HUDEP-2 (cell line): ENCODE measurements at regions not wholly inside any gene's neighbourhood (a gene's known extent, or its start where the extent isn't known, plus 50 kb on each side); places are given as distances from the start of the nearest gene placed in this dataset.

Source experiments
- DNase-seq, 76 experiments: peaks; one replicate each; lab custom pipeline; 2025; ENCODE audit not compliant: unreplicated experiment in 76 of 76; lab: John Stamatoyannopoulos, UW

- DNase-seq = no peak
Measured at GRCh38 chr6:22621701-22622100, 52.3 kb downstream of the HDGFL1 start.

- DNase-seq = no peak
Measured at GRCh38 chr6:22622351-22622750, 53.0 kb downstream of the HDGFL1 start.

- no peak for DNase-seq
Measured at GRCh38 chr6:22622813-22623212, 53.4 kb downstream of the HDGFL1 start.

- no peak for DNase-seq
Measured at GRCh38 chr6:22627644-22628043, 58.3 kb downstream of the HDGFL1 start.

GRCh38 chr6:22631091-22631490, 61.7 kb downstream of the HDGFL1 start:
- DNase-seq = no peak

- no peak for DNase-seq
Measured at GRCh38 chr6:22632581-22633145, 63.3 kb downstream of the HDGFL1 start.

- no peak for DNase-seq
Measured at GRCh38 chr6:22636452-22636851, 67.1 kb downstream of the HDGFL1 start.

- DNase-seq = no peak
Measured at GRCh38 chr6:22637782-22638181, 68.4 kb downstream of the HDGFL1 start.

GRCh38 chr6:22638320-22638719, 69.0 kb downstream of the HDGFL1 start:
- no peak for DNase-seq

GRCh38 chr6:22642254-22642653, 72.9 kb downstream of the HDGFL1 start:
- no peak for DNase-seq

- DNase-seq = no peak
Measured at GRCh38 chr6:22643780-22644179, 74.4 kb downstream of the HDGFL1 start.

GRCh38 chr6:22647719-22648118, 78.4 kb downstream of the HDGFL1 start:
- DNase-seq = no peak

GRCh38 chr6:22651731-22652130, 82.4 kb downstream of the HDGFL1 start:
- no peak for DNase-seq

- no peak for DNase-seq
Measured at GRCh38 chr6:22653980-22654610, 84.7 kb downstream of the HDGFL1 start.

- no peak for DNase-seq
Measured at GRCh38 chr6:22656706-22657351, 87.5 kb downstream of the HDGFL1 start.

- no peak for DNase-seq
Measured at GRCh38 chr6:22657352-22657980, 88.1 kb downstream of the HDGFL1 start.

GRCh38 chr6:22658183-22658582, 88.8 kb downstream of the HDGFL1 start:
- no peak for DNase-seq

- DNase-seq = no peak
Measured at GRCh38 chr6:22658934-22659333, 89.6 kb downstream of the HDGFL1 start.

GRCh38 chr6:22664968-22665367, 95.6 kb downstream of the HDGFL1 start:
- DNase-seq = no peak

- DNase-seq = no peak
Measured at GRCh38 chr6:22666021-22666420, 96.7 kb downstream of the HDGFL1 start.

GRCh38 chr6:22666586-22666985, 97.2 kb downstream of the HDGFL1 start:
- DNase-seq = no peak

- DNase-seq = no peak
Measured at GRCh38 chr6:22667855-22668254, 98.5 kb downstream of the HDGFL1 start.
